ENCODE measurements at regions not wholly inside any gene's neighbourhood (a gene's known extent, or its start where the extent isn't known, plus 50 kb on each side); places are given as distances from the start of the nearest gene placed in this dataset.

- DNase-seq, result no peak
Measured at GRCh38 chr2:57534358-57534757, 512.2 kb upstream of the VRK2 start.

- no peak for DNase-seq
Measured at GRCh38 chr2:57536535-57537231, 509.9 kb upstream of the VRK2 start.

GRCh38 chr2:57539761-57540160, 506.8 kb upstream of the VRK2 start:
- DNase-seq, result no peak

GRCh38 chr2:57542081-57542480, 504.5 kb upstream of the VRK2 start:
- no peak for DNase-seq

- no peak for DNase-seq
Measured at GRCh38 chr2:57543211-57543610, 503.4 kb upstream of the VRK2 start.

- no peak for DNase-seq
Measured at GRCh38 chr2:57544624-57545023, 502.0 kb upstream of the VRK2 start.

GRCh38 chr2:57546478-57546877, 500.1 kb upstream of the VRK2 start:
- DNase-seq, result no peak

- DNase-seq, result no peak
Measured at GRCh38 chr2:57549642-57550102, 496.9 kb upstream of the VRK2 start.

GRCh38 chr2:57550912-57551311, 495.7 kb upstream of the VRK2 start:
- no peak for DNase-seq

GRCh38 chr2:57552885-57553284, 493.7 kb upstream of the VRK2 start:
- no peak for DNase-seq

- DNase-seq, result no peak
Measured at GRCh38 chr2:57554348-57554747, 492.3 kb upstream of the VRK2 start.

GRCh38 chr2:57558312-57558711, 488.3 kb upstream of the VRK2 start:
- DNase-seq, result no peak

- DNase-seq, result no peak
Measured at GRCh38 chr2:57562495-57562894, 484.1 kb upstream of the VRK2 start.

GRCh38 chr2:57563015-57563414, 483.6 kb upstream of the VRK2 start:
- DNase-seq, result no peak

- no peak for DNase-seq
Measured at GRCh38 chr2:57567245-57567644, 479.4 kb upstream of the VRK2 start.

GRCh38 chr2:57569396-57569795, 477.2 kb upstream of the VRK2 start:
- DNase-seq, result no peak

GRCh38 chr2:57570961-57571360, 475.6 kb upstream of the VRK2 start:
- DNase-seq, result no peak

- DNase-seq, result no peak
Measured at GRCh38 chr2:57575700-57576268, 470.8 kb upstream of the VRK2 start.

GRCh38 chr2:57576983-57577382, 469.6 kb upstream of the VRK2 start:
- no peak for DNase-seq

- no peak for DNase-seq
Measured at GRCh38 chr2:57597940-57598339, 448.7 kb upstream of the VRK2 start.

GRCh38 chr2:57598551-57598950, 448.1 kb upstream of the VRK2 start:
- DNase-seq, result peak; percentile 23

GRCh38 chr2:57602733-57603132, 443.9 kb upstream of the VRK2 start:
- DNase-seq, result no peak

GRCh38 chr2:57614988-57615387, 431.6 kb upstream of the VRK2 start:
- no peak for DNase-seq

GRCh38 chr2:57615855-57616556, 430.6 kb upstream of the VRK2 start:
- no peak for DNase-seq

Data from left hindlimb (tissue), 1 donor.